ES-I3 (cell line): ENCODE measurements at regions not wholly inside any gene's neighbourhood (a gene's known extent, or its start where the extent isn't known, plus 50 kb on each side); places are given as distances from the start of the nearest gene placed in this dataset.
"Not testable (repeated sequence)": the region's sequence is repeated elsewhere in the genome, so short reads cannot be mapped to it uniquely, and the experiment has no call there.

Experiments
- H3K36me3 ChIP-seq: 2 replicates; pipeline ENCODE4 v1.6.1; 2013; ENCODE audit warnings: mild to moderate bottlenecking, low read length, control low read depth, moderate library complexity; ENCODE audit not compliant: insufficient read depth
- H3K4me1 ChIP-seq: 2 replicates; pipeline ENCODE4 v1.6.1; 2013; ENCODE audit warnings: mild to moderate bottlenecking, control low read depth, low read length; ENCODE audit not compliant: insufficient read depth
- H3K9ac ChIP-seq: 2 replicates; pipeline ENCODE4 v1.6.1; 2013; ENCODE audit warnings: low read depth, mild to moderate bottlenecking, low read length, moderate library complexity
- H3K9me3 ChIP-seq: 2 replicates; pipeline ENCODE4 v1.6.1; 2013; ENCODE audit warnings: mild to moderate bottlenecking, low read length, moderate library complexity; ENCODE audit not compliant: control insufficient read depth, insufficient read depth

- Histone ChIP-seq H3K9ac (no peak overlapping the region), H3K36me3 (no peaks in the 10 kb centered on the region), H3K9me3 (no peaks in the 10 kb centered on the region), H3K4me1 (peaks cover 11% of the 10 kb centered on the region)
Observed at GRCh38 chr6:140446241-140446640, 1071.8 kb upstream of the CITED2 start.

GRCh38 chr6:140445474-140446004, 1071.1 kb upstream of the CITED2 start:
- Histone ChIP-seq H3K9me3 (no peaks in the 10 kb centered on the region), H3K9ac (no peak overlapping the region), H3K36me3 (no peaks in the 10 kb centered on the region), H3K4me1 (peaks cover 18% of the 10 kb centered on the region)

DNA sequence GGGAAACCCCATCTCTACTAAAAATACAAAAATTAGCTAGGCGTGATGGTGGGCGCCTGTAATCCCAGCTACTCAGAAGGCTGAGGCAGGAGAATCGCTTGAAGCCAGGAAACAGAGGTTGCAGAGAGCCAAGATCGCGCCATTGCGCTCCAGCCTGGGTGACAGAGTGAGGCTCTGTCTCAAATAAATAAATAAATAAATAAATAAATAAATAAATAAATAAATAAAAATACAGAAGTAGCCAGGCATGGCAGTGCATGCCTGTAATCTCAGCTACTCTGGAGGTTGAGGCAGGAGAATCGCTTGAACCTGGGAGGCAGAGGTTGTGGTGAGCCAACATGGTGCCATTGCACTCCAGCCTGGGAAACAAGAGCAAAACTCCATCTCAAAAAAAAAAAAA, 1068.7 kb upstream of the CITED2 start:
- not testable (repeated sequence) for H3K36me3 ChIP-seq, H3K9me3 ChIP-seq, H3K9ac ChIP-seq
- peaks cover 28% of the 10 kb centered on the region for H3K4me1 ChIP-seq

DNA sequence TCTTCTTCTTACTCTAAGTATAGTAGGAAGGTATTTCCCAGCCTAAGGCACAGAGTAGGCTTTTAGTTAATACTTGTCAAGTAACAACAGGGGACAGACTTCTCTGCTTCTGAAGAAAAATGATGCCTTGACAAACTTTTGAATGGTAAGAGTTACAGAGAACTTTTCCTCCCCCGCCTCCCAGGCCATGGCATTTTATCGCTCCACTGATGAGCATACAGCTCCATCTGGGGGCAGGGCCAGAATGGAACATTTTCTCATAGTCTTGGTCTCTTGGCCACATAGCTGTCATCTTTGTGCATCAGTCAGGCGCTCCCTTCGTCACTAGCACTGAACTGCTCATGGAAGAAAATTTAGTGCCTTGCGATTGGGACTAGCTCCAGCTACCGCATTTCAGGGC, 1066.8 kb upstream of the CITED2 start:
- Histone ChIP-seq H3K9me3 (no peaks in the 10 kb centered on the region), H3K4me1 (peaks cover 30% of the 10 kb centered on the region), H3K36me3 (no peaks in the 10 kb centered on the region), H3K9ac (no peak overlapping the region)

GRCh38 chr6:140440223-140440835, 1065.9 kb upstream of the CITED2 start:
- H3K4me1 ChIP-seq: peaks cover 21% of the 10 kb centered on the region
- no peaks in the 10 kb centered on the region for H3K36me3 ChIP-seq
- no peaks in the 10 kb centered on the region for H3K9me3 ChIP-seq
- no peak overlapping the region; the same call in 1 of the 2 replicates for H3K9ac ChIP-seq

GRCh38 chr6:140438346-140438735, 1063.9 kb upstream of the CITED2 start:
- H3K4me1 ChIP-seq: peaks cover 20% of the 10 kb centered on the region
- no peak overlapping the region for H3K9ac ChIP-seq
- peaks cover 19% of the 10 kb centered on the region for H3K9me3 ChIP-seq
- no peaks in the 10 kb centered on the region for H3K36me3 ChIP-seq

- Histone ChIP-seq H3K4me1 (peaks cover 20% of the 10 kb centered on the region), H3K9ac (no peak overlapping the region), H3K36me3 (no peaks in the 10 kb centered on the region), H3K9me3 (peaks cover 24% of the 10 kb centered on the region)
Observed at GRCh38 chr6:140437619-140438345, 1063.3 kb upstream of the CITED2 start.

DNA sequence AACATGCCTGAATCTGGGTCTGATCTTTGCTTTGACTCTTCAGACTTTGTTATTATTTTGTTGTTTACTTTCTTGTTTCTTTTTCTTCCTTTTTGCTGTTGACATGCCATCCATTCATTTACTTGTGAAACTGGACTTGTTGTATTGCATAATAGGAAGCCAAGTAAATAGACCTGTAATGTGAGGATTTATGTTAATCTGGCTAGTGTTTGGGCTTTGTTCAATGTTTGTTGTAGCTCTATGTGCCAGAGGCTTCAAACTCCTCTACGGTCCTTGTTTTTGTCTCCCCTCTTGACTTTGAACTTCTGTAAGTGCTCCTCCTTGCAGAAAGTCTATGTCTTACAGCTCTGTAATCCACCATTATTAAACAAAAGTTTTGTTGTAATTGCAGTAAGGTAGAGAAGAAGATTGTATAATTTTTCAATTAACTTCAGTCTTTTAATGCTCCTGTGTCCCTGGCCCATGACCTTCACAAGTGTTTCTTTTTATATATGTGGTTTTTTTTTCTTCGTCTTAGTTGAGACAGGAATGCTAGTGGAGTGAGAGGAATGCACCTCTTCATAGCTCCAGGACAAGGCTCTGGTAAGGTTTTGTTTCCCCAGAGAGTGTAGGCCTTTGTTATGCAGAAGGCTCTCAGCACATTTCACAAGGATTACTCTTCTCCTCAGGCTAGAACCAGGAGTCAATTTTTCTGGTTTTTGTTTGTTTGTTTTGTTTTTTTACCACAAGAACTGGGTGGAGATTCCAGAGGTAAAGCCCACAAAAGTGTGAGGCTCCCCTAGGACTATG, 1061.8 kb upstream of the CITED2 start:
- Histone ChIP-seq H3K9ac (no peak overlapping the region), H3K9me3 (peaks cover 25% of the 10 kb centered on the region), H3K4me1 (peaks cover 19% of the 10 kb centered on the region), H3K36me3 (no peaks in the 10 kb centered on the region)

DNA sequence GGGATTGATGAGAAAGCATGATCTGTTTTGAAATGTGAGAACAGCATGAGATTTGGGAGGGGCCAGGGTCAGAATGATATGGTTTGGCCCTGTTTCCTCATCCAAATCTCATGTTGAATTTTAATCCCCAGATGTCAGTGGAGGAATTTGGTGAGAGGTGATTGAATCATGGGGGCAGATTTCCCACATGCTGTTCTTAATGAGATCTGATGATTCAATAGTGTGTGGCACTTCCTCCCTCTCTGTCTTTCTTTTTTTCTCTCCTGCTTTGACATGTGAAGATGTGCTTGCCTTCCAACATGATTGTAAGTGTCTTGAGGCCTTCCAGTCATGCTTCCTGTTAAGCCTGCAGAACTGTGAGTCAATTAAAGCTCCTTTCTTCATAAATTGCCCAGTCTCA, 1060.3 kb upstream of the CITED2 start:
- Histone ChIP-seq H3K4me1 (peaks cover 6% of the 10 kb centered on the region; the same call in 1 of the 2 replicates), H3K9ac (no peak overlapping the region), H3K9me3 (peaks cover 25% of the 10 kb centered on the region), H3K36me3 (no peaks in the 10 kb centered on the region)

- Histone ChIP-seq H3K4me1 (peaks cover 2% of the 10 kb centered on the region; the same call in 1 of the 2 replicates), H3K9me3 (peaks cover 25% of the 10 kb centered on the region), H3K9ac (no peak overlapping the region), H3K36me3 (no peaks in the 10 kb centered on the region)
Observed at GRCh38 chr6:140433072-140433471, 1058.6 kb upstream of the CITED2 start.

- no peak overlapping the region for H3K9ac ChIP-seq
- H3K36me3 ChIP-seq: no peaks in the 10 kb centered on the region
- H3K4me1 ChIP-seq: no peaks in the 10 kb centered on the region
- H3K9me3 ChIP-seq: peaks cover 1% of the 10 kb centered on the region
Observed at GRCh38 chr6:140427842-140428241, 1053.4 kb upstream of the CITED2 start.

DNA sequence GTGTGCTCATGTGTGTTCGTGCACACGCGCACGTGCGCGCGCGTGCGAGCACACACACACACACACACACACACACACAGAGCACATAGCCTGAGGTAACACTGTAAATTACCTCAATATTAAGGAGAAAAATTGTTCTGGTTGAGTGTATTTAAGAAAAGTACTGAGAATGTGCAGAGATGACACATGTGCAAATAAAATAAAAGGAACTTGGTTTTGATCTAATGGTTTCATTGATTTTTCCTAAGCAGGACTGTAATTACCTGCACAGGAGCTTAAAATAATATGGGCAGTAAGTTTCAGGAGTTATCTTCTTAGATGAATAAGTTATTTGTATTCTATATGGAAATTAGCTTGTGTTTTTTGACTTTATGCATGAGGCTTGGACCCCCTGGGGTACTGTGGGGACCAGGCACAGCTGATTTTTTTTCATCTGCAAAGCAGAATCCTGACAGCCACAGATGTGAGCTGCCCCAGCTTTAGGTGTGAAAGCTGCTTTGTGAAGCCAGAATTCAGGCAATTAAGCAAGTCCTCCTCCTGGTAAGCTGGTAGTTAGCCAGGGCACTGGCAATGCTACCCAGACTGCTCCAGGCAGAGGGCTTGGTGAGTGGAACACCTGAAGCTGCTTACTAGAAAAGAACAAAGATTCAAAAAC, 1040.6 kb upstream of the CITED2 start:
- no peaks in the 10 kb centered on the region for H3K4me1 ChIP-seq
- H3K9me3 ChIP-seq: no peaks in the 10 kb centered on the region; the same call in 1 of the 2 replicates

GRCh38 chr6:140403020-140403419, 1028.6 kb upstream of the CITED2 start:
- Histone ChIP-seq H3K4me1 (no peaks in the 10 kb centered on the region), H3K36me3 (no peaks in the 10 kb centered on the region), H3K9ac (no peak overlapping the region), H3K9me3 (no peaks in the 10 kb centered on the region; the same call in 1 of the 2 replicates)

More for the DNA sequence above, 1040.6 kb upstream of the CITED2 start:
- Histone ChIP-seq H3K9ac (no peak overlapping the region), H3K36me3 (0 out of 2 replicates have a peak, but pooled peaks cover 3% of the 10 kb centered on the region)

DNA sequence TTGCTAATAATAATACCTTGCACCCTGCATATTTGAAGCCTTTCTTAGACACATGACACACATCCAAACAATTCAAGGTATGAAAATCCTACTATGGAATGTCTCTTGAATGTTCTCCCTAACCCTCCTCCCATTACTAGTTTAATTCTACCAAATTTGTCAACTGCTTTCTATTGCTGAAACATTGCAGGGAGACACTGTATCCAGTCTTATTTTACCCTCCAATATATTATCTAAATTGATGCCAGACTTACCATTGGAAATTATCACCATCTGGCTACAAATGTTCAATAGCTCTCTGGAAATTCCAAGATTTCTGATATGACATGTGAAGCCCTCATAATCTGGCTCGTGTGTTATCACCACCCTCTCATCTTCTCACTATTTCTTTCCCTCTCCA, 1027.3 kb upstream of the CITED2 start:
- Histone ChIP-seq H3K9me3 (no peaks in the 10 kb centered on the region; the same call in 1 of the 2 replicates), H3K36me3 (no peaks in the 10 kb centered on the region), H3K9ac (no peak overlapping the region), H3K4me1 (no peaks in the 10 kb centered on the region)
